Common myeloid progenitor, CD34-positive (primary cell): ENCODE measurements at regions not wholly inside any gene's neighbourhood (a gene's known extent, or its start where the extent isn't known, plus 50 kb on each side); places are given as distances from the start of the nearest gene placed in this dataset.

Source experiments
- CTCF ChIA-PET: fragments of 350-600 bp; sonication (Branson Sonifier 250); formaldehyde crosslinking; loops from one replicate; lab custom pipeline; 2021; ENCODE audit warnings: antibody characterized with exemption; lab: Charles Lee
- POLR2A ChIA-PET: fragments of 350-600 bp; sonication (Branson Sonifier 250); formaldehyde crosslinking; loops from one replicate; lab custom pipeline; 2021; ENCODE audit warnings: antibody characterized with exemption; lab: Charles Lee
- DNase-seq, 3 donors: peaks; one replicate each; pipeline versions ENCODE4 v3.0.0 to v3.0.0-alpha.2; 2013
- H3K27ac ChIP-seq, 2 experiments: 1 replicate in 1 of 2; 2 replicates in 1 of 2; pipeline ENCODE4 v1.7.0; 2013; ENCODE audit warnings: inconsistent platforms in 2 of 2, low read length in 2 of 2, mild to moderate bottlenecking in 2 of 2, low read depth in 1 of 2, moderate library complexity in 1 of 2; ENCODE audit not compliant: severe bottlenecking in 2 of 2, insufficient read depth in 1 of 2, poor library complexity in 1 of 2
- H3K27me3 ChIP-seq, 5 experiments: replicated peaks in 2 of 5; 1 replicate in 3 of 5; 2 replicates in 2 of 5; pipeline versions ENCODE4 v1.6.1 to v1.7.0; 2013; ENCODE audit warnings: low read length in 4 of 5, mild to moderate bottlenecking in 2 of 5, moderate library complexity in 2 of 5, inconsistent platforms in 1 of 5; ENCODE audit not compliant: insufficient read depth in 5 of 5, control insufficient read depth in 4 of 5
- H3K36me3 ChIP-seq, 4 experiments: 1 replicate in 2 of 4; 2 replicates in 2 of 4; pipeline versions ENCODE4 v1.6.1 to v1.7.0; 2013; ENCODE audit warnings: low read length in 3 of 4, control low read depth in 1 of 4, mild to moderate bottlenecking in 1 of 4; ENCODE audit not compliant: control insufficient read depth in 4 of 4, insufficient read depth in 4 of 4
- H3K4me1 ChIP-seq, 4 experiments: 1 replicate in 3 of 4; 2 replicates in 1 of 4; pipeline versions ENCODE4 v1.6.1 to v1.7.1; 2013; ENCODE audit warnings: low read length in 3 of 4, mild to moderate bottlenecking in 3 of 4, control low read depth in 1 of 4, inconsistent platforms in 1 of 4, moderate library complexity in 1 of 4; ENCODE audit not compliant: control insufficient read depth in 4 of 4, insufficient read depth in 4 of 4; ENCODE audit errors: control extremely low read depth in 1 of 4
- H3K4me3 ChIP-seq, 7 experiments: 1 replicate in 4 of 7; 2 replicates in 3 of 7; pipeline versions ENCODE4 v1.5.1 to v1.7.0; 2013; ENCODE audit warnings: mild to moderate bottlenecking in 7 of 7, low read length in 6 of 7, moderate library complexity in 6 of 7, inconsistent platforms in 2 of 7, low read depth in 2 of 7, control low read depth in 1 of 7; ENCODE audit not compliant: insufficient read depth in 4 of 7, control insufficient read depth in 1 of 7; ENCODE audit errors: extremely low read depth in 1 of 7
- H3K9me3 ChIP-seq, 5 experiments: 1 replicate in 4 of 5; 2 replicates in 1 of 5; pipeline versions ENCODE4 v1.6.1 to v1.7.1; 2013; ENCODE audit warnings: low read length in 4 of 5, mild to moderate bottlenecking in 2 of 5, inconsistent platforms in 1 of 5, low read depth in 1 of 5, moderate library complexity in 1 of 5; ENCODE audit not compliant: control insufficient read depth in 4 of 5, insufficient read depth in 2 of 5; ENCODE audit errors: control extremely low read depth in 1 of 5
- WGBS: methylation state at CpG from one replicate; pipeline ENCODE4 v1.1.5; 2013; ENCODE audit not compliant: insufficient coverage; 5-methylcytosine and 5-hydroxymethylcytosine counted together

GRCh38 chr9:134258332-134258731, 67.9 kb upstream of the RXRA start:
- ChIA-PET POLR2A (no interaction called here), CTCF (interaction anchor here (2.7 kb wide), 1 partner anchor 10 kb away, joined by 12 read pairs; no protein-coding TSS in a partner anchor)
- no peaks in the 10 kb centered on the region for H3K9me3 ChIP-seq
- H3K27ac ChIP-seq, result no peak overlapping the region
- H3K4me1 ChIP-seq, result peaks cover 0 to 5% (median 1%) of the 10 kb centered on the region in 4 experiments
- DNase-seq, result no peak
- peaks cover 0 to 2% (median 0%) of the 10 kb centered on the region in 5 experiments for H3K27me3 ChIP-seq
- H3K4me3 ChIP-seq, result no peak overlapping the region
- 97% methylated on average over 6 of the region's 10 CpGs for WGBS
- H3K36me3 ChIP-seq, result no peaks in the 10 kb centered on the region

GRCh38 chr9:134258828-134259546, 67.3 kb upstream of the RXRA start:
- peaks cover 0 to 1% (median 0%) of the 10 kb centered on the region in 5 experiments for H3K27me3 ChIP-seq
- WGBS, result 92% methylated on average over 8 of the region's 11 CpGs
- H3K4me3 ChIP-seq, result no peak overlapping the region
- no peaks in the 10 kb centered on the region for H3K36me3 ChIP-seq
- no peak for DNase-seq
- no peaks in the 10 kb centered on the region for H3K9me3 ChIP-seq
- H3K4me1 ChIP-seq, result peaks cover 0 to 12% (median 8%) of the 10 kb centered on the region in 4 experiments
- ChIA-PET POLR2A (no interaction called here), CTCF (no interaction called here)
- H3K27ac ChIP-seq, result no peak overlapping the region

GRCh38 chr9:134259708-134260107, 66.5 kb upstream of the RXRA start:
- DNase-seq, result no peak
- no peak overlapping the region for H3K4me3 ChIP-seq
- whole genome bisulfite sequencing, result 92% methylated on average over 12 of the region's 14 CpGs
- no peaks in the 10 kb centered on the region for H3K9me3 ChIP-seq
- no peaks in the 10 kb centered on the region for H3K27me3 ChIP-seq
- no peak overlapping the region for H3K27ac ChIP-seq
- no peaks in the 10 kb centered on the region for H3K36me3 ChIP-seq
- POLR2A ChIA-PET, result no interaction called here
- H3K4me1 ChIP-seq, result peaks cover 0 to 19% (median 12%) of the 10 kb centered on the region in 4 experiments
- CTCF ChIA-PET, result no interaction called here

DNA sequence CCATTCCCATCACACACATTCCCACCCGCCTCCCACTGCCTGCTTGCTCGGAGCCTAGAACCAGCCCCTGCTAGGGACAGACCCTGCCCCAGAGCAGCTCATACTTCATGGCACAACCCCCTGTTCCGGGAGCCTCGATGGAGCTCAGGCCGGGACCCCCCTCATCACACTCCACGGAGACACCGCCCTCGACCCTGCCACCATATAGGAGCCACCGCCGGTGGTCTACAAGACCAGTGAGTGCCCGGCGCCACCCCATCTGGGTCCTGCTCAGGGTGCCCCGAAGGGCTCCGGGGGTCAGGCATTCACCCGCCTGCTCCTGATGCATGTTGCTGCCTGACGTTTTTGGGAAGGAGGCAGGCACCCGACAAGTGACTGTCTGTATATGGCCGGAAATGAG, 65.5 kb upstream of the RXRA start:
- WGBS, result 92% methylated on average over 6 of the region's 18 CpGs

GRCh38 chr9:134262035-134262434, 64.2 kb upstream of the RXRA start:
- Histone ChIP-seq H3K9me3 (no peaks in the 10 kb centered on the region), H3K27me3 (no peaks in the 10 kb centered on the region), H3K36me3 (no peaks in the 10 kb centered on the region), H3K4me1 (peaks cover 0 to 39% (median 22%) of the 10 kb centered on the region in 4 experiments), H3K4me3 (no peak overlapping the region), H3K27ac (no peak overlapping the region)
- no peak for DNase-seq
- CTCF ChIA-PET, result interaction anchor here (1.1 kb wide), 1 partner anchor 23 kb away, joined by 5 read pairs; no protein-coding TSS in a partner anchor
- POLR2A ChIA-PET, result no interaction called here
- WGBS, result 97% methylated on average over 10 of the region's 10 CpGs

More for the DNA sequence above, 65.5 kb upstream of the RXRA start:
- no peak for DNase-seq
- Histone ChIP-seq H3K4me1 (peaks cover 0 to 28% (median 17%) of the 10 kb centered on the region in 4 experiments), H3K27me3 (no peaks in the 10 kb centered on the region), H3K9me3 (no peaks in the 10 kb centered on the region), H3K4me3 (no peak overlapping the region), H3K36me3 (no peaks in the 10 kb centered on the region), H3K27ac (no peak overlapping the region)
- ChIA-PET CTCF (interaction anchor here (1.1 kb wide), 1 partner anchor 24 kb away, joined by 5 read pairs; no protein-coding TSS in a partner anchor), POLR2A (interaction anchor here (0.6 kb wide), 1 partner anchor 37 kb away, joined by 3 read pairs; no protein-coding TSS in a partner anchor)

DNA sequence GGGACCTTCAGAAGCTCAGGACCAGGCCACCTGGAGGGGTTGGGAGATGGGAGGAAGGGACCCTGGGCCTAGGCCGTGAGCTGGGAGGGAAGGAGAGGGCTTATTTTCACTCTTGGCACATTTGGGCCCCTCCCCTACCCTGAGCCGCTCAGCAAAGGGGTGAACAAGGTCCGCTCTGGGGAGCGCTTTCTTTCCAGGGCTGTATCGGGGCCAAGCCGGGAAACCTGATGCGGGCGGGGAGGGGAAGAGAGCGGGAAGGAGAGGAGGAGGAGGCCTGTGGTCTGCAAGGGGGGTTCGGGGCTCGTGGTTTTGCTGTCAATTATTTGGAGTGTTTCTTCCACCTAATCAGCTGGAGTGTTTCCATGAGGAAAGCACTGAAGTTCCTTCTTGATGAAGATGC, 62.7 kb upstream of the RXRA start:
- H3K27me3 ChIP-seq, result no peaks in the 10 kb centered on the region
- H3K36me3 ChIP-seq, result no peaks in the 10 kb centered on the region
- H3K9me3 ChIP-seq, result no peaks in the 10 kb centered on the region
- DNase-seq, result peak in 1 of 3 donors; percentile 29
- ChIA-PET POLR2A (no interaction called here), CTCF (interaction anchor here (1.6 kb wide), 1 partner anchor 76 kb away, joined by 4 read pairs; no protein-coding TSS in a partner anchor)
- peaks cover 0 to 55% (median 37%) of the 10 kb centered on the region in 4 experiments for H3K4me1 ChIP-seq
- no peak overlapping the region for H3K27ac ChIP-seq
- 7% methylated on average over 3 of the region's 11 CpGs for WGBS
- peak overlapping the region in 3 of 7 experiments; percentile 4 to 44 (median 34) for H3K4me3 ChIP-seq

DNA sequence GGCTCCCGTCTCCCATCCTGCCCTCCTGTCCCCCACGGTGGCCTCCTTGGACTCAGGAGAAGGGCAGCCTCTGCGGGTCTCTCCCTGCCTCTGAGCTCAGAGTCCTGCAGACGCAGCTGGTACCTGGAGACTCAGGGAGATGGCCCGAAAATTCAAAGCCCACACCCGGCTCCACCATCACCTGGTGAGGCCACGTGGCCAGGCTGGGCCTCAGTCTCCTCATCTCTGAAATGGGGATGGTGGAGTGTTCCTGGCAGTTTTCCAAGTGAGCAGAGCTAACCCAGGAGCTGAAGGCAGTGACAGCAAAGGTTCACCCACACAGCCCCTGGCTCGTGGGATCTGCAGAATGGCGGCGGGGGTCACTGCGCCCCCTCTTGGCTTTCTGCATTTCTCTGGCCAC, 62.1 kb upstream of the RXRA start:
- Histone ChIP-seq H3K4me1 (peaks cover 0 to 60% (median 43%) of the 10 kb centered on the region in 4 experiments), H3K27ac (no peak overlapping the region), H3K36me3 (no peaks in the 10 kb centered on the region), H3K27me3 (no peaks in the 10 kb centered on the region), H3K4me3 (peak overlapping the region in 3 of 7 experiments; percentile 4 to 44 (median 34)), H3K9me3 (no peaks in the 10 kb centered on the region)
- ChIA-PET CTCF (interaction anchor here (1.0 to 1.6 kb wide), 3 partner anchors 15 to 76 kb away, joined by 3 to 4 read pairs (median 3); no protein-coding TSS in a partner anchor), POLR2A (no interaction called here)
- no peak for DNase-seq
- 57% methylated on average over 9 of the region's 11 CpGs for WGBS
